ENCODE measurements at regions not wholly inside any gene's neighbourhood (a gene's known extent, or its start where the extent isn't known, plus 50 kb on each side); places are given as distances from the start of the nearest gene placed in this dataset.

DNA sequence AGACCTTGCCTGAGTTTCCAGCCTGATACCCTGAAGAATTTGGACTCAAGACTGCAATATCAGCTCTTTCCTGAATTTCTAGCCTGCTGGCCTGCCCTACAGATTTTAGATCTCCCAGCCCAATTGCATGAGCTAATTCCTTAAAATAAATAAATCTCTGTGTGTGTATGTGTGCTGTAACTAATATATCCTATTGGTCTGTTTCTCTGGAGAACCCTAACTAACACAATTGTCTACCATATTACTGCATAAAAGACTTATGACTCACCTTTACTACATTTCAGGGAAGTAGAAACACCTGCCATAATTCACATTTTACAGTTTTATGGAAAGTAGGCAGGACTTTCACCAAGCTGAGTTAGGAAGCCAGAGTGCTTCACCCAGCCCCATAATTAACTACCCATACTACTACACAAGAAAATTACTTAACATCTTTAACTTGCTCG is 90.7 kb upstream of the BEND6 start:
- DNase-seq (ENCODE audit: low read depth), result peak; percentile 70

DNA sequence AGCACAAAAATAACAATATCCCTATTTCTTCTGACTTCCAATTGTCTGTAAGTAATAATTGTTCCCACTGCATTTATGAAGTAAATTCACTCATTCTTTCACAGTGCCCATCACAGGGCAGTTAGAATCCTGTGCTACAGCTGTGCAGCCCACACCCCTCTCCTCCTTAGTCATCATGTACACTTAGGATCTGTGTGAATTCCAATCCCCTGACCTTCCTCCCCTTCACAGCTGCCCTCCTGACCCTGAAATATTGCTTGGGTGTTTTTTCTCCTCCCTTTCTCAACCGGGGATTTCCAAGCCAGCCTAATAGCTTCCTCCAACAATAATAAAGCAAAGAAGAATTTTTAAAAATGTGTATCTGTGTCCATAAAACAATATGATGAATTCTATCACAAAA is 91.5 kb upstream of the BEND6 start:
- DNase-seq (ENCODE audit: low read depth), result peak; percentile 97

DNA sequence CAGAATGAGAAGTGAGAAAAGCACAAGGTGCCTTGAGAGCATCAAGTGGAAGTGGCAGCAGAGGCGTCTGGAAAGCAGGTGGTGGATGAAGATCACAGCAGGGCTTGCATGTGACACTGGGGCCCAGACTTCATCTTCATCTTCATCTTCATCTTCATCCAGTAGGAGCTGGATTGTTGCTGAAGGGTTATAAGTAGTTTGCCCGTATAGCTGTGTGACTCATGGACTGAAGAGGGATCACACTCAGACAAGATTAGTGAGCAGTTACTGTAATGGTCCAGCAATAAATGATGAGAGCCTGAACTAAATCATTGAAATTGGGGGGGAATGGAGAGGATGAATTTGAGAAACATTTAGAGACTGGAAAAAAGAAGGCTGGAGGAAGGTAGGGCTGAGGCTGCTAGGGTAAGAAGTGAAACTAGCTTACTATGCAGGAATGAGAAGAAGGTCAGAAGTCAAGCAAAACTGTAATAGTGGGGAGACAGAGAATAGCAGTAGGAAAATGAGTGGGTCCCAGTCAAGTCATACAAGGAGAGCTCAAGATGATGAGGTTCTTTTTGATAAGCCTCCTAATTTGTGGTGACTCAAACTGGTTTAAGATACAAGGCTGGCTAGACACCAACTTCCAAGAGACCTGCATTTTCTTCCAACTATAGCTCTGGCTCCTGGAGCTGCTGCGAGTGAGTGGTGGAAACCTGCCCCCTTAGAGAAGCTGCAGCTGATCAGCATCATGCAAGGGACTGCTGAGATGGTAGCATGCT is 92.3 kb upstream of the BEND6 start:
- peak; percentile 62 for DNase-seq (ENCODE audit: low read depth)

DNA sequence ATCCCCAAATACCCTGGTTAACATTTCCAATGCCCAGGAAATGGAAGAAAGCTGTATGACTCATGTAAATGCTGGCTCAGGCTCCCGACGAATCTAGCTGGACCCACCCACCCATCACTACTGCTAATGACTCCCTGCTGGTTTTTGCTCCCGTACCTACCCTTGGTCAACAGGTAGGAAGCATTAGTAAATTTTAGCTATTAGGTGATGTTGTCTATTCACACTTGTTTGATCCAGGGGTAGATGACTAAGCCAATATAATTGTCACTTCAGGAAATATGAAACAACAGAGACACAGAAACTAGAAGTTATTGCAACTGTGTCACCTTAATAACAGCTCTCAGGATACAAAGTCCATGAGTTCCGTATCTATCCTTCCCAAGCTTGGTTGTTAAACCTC is 94.4 kb upstream of the BEND6 start:
- DNase-seq (ENCODE audit: low read depth), result peak; percentile 58

DNA sequence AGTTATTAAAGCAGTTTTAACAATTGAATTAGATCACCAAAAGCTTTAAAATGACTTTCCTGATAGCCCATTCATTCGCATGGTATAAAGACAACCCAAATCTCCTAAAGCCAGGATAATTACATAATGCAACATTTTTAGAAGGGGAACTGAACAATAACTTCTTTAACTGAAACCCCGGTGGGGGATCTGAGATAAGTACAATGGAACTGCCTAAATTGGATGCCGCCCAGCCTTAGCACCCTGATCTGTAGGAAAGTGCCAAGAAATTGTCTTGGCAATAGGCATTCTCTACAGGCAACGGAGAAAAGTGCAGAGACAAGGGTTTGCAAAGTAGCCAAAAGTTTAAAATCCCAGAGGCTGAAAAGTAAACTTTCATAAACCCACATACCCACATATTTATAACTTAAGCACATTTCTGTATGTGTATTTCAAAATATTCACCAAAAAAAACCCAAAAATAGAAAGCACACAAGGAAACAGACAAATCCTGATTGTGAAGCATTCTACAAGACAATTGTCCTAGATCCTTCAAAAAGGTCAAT is 98.8 kb upstream of the BEND6 start:
- no peak for DNase-seq (ENCODE audit: low read depth)

DNA sequence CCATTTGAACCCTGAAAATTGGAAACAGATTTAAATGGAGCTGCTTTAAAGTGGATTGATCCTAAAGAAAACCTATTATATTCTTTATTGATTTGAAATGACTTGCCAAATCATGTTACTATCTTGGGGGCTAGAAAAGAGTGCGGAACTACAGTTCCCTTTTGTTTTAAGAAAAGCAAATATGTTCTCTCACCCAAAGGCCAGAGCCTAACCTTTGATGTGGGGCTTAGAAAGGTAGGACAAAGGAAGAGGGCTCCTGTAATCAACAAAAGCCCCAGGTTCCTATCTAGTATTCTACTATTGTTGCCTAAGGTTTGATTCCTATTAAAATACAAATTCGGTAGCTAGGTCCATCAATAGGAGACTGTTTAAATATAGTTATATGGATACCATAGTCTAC is 100.8 kb upstream of the BEND6 start:
- DNase-seq (ENCODE audit: low read depth), result no peak

DNA sequence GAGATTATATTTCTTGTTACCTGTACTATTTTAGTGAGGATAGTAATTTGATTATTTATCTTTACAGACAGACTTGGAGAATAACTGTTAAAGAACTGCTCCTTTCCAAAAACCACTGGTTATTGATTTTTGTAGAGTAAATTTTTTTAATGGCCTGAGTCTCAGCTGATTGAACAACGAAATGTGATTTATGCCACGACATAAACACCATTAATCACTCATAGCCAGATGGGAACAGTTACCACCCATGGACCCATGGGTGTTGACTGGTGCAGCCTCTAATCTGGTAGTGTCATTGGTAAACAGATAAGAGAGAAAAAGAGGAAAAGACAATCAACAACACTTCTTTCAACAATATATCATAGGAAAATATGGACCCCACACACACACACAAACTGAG is 101.4 kb upstream of the BEND6 start:
- DNase-seq (ENCODE audit: low read depth), result no peak

DNA sequence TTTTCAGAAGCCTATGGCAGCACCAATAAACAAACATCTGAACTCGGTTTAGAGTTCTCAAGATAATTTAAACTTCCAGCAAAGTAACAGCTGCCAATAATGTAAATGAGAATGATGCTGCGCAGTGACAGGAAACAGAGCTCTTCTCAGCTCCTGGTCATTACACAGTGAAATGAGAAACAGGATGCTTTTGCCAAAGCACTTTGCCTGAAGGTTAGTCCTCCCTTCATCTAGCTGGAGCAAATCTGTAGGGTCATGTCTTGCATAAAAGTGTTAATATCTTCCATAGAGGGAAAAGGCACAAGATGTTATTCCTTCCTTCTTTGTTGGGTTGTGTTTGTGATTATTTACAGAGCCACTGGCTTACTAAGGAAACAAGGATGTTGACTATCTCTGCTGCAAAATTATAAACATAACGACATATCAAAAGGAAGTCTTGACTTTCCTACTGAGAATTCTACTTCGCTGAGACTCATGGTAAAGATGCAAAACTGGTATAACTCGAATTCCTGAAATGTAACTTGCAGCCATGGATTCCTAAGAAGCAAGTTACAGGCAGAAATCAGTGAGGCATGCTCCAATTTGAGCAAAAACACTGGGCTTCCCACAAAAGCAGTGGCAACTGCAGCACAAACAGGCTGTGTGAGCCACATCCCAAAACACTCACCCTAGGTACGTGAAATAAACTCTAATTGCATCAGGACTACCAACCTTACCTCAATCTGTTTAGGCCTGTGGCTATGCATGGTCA is 102.5 kb upstream of the BEND6 start:
- DNase-seq (ENCODE audit: low read depth), result no peak

DNA sequence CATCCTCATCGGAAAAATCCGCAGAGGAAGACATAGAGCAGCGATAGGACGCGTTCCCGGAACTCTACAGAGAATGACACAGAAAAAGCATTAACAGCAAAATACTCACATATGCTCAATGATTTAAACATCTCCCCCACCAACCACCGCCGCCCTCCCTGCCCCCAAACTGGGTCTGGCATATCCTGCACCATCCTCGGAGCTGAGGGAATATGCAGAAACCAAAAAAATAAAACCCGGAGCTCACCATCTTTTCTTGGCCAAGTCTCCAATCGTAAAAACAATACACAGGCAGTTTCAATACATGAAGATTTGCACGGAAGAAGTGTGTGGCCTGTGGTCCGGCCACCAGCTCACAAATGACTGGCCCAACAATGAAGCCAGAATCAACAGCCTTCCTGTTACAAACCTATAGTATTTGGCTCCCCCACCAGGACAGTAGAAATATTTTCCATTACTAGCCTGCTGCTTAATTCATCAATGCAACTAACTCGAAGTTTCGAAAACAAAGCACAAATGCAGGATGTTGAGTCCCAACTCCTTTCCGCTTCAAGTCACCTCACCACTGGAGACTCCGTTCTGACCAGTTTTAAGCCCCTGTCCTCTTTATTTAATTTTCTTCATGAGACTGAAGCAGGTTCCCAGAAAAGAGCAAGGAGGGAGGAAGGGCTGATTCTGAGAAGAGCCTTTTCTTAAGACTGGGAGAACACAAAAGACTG is 103.2 kb upstream of the BEND6 start:
- DNase-seq (ENCODE audit: low read depth), result peak; percentile 89

DNA sequence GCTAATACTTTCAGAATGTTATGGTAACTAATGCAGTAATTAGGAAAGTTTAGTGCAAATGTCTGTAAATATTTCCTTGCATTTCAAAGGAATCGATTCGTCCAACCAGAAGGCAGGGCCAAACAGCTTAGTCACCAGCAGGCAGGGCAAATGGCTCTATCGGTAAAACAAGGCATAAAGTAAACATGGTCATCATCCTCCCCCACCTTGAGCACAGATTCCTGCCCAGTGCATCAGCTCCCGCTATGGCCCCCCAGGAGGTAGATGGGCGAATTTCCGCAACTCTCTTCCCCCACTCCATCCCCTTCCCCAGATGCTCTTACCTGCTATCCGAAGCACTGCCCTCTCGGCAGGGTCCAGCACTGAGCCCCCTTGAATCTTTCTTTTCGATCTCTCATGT is 103.8 kb upstream of the BEND6 start:
- DNase-seq (ENCODE audit: low read depth), result no peak

DNA sequence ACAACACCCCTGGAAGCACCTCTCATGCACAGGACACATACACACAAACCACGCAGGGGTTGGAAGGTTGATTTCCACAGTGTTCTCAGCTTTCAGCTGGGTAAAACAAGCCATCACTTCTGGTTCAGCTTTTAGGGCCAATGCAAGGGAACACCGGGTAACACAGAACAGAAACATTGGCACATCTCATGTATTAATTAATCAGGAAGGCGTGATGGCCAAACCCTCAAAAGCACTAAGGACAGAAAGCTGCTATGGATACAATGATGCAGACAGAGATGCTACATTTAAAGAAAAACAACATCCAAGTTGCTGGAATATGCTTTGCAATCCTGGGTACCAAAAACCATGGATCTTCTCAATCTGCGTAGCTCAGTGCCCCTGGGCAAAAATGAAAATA is 104.3 kb upstream of the BEND6 start:
- no peak for DNase-seq (ENCODE audit: low read depth)

DNA sequence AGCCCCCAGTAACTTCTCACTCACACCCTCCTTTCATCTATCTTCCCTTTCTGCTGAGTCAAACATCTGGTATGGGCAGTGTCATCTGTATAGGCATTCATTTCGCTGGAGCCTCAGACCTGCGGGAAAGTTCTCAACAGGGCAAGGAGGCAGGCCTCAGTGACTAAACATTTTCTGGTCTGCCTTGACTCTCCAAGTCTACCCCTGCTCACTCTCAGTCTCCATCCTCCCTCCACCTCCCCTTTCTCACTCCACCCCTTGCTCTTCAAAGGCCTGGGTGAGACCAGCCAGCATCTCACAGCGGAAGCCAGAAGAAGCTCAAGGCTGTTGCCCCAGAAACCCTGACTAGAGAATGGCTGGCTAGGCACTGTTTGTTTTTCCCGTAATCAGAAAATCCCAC is 105.0 kb upstream of the BEND6 start:
- peak; percentile 69 for DNase-seq (ENCODE audit: low read depth)

DNA sequence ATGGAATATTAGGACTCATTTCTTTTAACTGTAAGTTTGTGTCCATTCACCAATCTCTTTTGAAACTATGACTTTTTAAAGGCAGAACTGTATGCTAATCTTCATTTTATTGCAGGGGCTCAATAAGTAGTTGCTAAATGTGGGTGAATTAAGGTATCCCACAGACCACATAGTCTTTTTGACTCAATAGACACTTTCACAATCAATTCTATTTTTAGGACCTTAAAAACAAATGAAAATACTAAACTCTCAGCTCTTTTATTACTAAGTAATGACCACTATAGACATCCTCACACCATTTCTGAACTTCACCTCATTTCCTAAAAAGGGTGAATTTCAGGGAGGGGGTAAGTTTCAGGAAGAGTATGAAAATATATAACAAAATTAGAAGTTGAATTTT is 106.8 kb upstream of the BEND6 start:
- no peak for DNase-seq (ENCODE audit: low read depth)

DNA sequence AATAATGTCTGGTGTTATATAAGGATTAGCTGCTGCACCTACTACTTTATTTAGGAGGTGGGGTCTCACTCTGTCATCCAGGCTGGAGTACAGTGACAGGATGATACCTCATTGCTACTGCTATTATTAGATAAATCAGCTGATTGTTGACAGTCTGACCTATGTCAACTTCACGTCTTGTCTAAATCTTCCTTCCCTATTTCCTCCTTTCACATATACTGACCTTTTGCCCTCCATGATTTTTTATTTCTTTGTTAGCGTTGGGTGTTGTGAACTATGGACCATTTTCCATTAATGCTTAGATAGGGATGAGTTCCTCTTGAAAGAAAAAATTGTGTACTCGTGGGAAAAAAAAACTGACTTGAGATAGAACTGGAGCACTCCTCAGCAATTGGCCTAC is 109.9 kb upstream of the BEND6 start:
- no peak for DNase-seq (ENCODE audit: low read depth)

DNA sequence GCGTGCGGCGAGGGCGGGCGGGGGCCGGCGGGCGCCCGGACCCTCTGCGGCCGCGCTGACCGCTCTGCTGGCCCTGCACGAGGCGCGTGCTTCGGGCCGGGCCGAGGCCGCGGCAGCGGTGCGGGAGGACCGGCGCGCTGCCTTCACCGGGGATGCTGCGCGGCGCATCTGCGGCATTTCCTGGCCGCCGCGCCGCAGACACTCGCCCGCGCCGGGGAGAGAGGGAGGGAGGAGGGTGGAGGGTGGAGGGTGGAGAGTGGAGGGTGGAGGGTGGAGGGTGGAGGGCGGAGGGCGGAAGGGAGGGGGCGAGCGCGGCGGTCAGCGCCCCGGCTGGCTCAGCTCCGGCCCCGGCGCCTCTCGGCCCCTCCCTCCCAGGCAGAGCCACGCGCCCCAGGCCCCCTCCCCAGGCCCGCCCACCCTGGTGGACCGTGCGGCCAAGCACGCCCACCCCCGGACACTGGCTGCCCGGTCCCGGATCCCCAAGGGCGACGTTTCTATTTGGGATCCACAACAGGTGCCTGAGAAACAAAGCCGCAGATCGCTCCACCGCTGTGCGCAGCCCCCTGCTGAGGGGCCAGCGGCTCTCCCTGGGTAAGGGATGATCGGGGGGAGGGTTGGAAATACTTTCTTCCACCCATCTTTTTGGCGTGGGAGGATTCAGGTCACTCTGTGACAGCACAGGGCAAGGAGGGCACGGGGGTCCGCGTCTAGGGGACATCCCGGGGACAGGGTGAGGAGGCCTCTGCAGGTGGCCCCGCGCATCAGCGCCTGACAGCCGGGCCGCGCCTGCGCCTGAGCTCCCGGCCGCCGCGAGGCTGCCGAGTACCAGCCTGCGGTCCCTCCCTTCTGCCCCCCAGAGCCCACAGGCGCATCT is 111.2 kb upstream of the BEND6 start:
- DNase-seq (ENCODE audit: low read depth), result peak; percentile 82

DNA sequence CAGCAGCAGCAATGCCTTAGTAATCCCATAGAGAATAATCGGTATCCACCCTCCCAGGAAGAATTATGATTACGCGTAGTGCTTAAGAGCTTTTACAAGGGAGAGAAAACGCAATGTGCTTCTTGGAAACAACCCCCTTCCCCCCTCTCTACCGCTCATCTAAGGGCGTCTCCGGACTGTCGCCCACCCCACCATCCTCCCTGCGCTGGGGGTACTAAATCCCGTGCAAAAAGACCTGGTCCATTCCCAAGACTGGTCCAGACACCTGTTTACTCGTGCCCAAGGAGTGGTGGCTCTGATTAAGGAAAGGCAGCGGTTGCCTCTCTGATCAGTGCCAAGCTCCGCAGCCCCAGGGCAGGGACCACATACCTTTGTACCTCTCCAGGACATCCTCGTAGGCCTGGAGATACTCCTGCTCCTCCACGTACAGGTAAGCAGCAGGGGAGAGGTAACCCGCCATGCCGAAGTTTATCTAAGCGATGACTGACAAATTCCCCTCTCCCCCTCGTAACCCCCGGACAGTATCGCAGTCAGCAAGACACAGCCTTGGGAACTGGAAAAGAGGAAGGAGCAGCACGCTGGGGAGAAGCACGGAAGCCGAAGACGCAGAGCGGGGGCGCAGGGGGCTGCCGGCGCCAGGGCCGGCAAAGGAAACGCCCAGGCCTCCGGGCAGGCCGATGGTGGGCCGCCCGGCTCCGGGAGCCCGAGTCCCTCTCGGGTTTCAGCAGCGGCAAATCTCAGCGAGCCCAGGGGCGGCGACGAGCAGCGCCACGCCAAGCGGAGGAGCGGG is 112.0 kb upstream of the BEND6 start:
- peak; percentile 64 for DNase-seq (ENCODE audit: low read depth)

DNA sequence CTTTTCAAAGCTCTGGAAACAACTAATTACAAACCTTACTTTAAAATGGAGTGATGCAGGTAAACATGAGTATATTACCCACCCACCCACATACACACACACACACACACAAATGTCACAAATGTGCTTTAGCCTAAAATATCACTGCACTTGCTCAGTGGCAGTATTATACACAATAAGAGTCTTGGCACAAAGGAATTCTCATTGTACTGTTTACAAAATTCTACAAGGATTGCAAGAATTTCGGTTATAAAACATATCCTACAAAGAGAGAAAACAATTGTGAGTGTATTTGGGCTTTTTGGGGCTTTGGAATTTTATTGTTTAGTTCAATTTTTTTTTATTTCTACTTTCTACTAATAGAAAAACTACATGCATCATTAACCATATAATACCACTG is 113.2 kb upstream of the BEND6 start:
- no peak for DNase-seq (ENCODE audit: low read depth)

DNA sequence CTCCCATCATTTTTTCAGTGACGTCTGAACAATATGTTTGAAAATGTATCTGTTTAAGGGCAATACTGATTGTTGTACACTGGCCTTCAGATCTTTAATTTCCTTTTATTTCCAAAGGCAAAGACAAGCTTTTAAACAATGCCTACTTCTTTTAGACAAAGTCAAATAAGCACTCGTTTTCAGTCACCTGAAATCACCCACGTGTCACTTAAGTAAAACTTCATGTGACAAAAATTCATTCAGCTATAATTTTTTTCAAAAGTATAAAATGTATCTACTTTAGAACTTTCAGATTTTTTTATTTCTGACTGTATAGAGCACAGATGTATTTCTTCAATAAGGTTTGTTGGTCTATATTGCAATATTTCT is 113.5 kb upstream of the BEND6 start:
- DNase-seq (ENCODE audit: low read depth), result no peak

DNA sequence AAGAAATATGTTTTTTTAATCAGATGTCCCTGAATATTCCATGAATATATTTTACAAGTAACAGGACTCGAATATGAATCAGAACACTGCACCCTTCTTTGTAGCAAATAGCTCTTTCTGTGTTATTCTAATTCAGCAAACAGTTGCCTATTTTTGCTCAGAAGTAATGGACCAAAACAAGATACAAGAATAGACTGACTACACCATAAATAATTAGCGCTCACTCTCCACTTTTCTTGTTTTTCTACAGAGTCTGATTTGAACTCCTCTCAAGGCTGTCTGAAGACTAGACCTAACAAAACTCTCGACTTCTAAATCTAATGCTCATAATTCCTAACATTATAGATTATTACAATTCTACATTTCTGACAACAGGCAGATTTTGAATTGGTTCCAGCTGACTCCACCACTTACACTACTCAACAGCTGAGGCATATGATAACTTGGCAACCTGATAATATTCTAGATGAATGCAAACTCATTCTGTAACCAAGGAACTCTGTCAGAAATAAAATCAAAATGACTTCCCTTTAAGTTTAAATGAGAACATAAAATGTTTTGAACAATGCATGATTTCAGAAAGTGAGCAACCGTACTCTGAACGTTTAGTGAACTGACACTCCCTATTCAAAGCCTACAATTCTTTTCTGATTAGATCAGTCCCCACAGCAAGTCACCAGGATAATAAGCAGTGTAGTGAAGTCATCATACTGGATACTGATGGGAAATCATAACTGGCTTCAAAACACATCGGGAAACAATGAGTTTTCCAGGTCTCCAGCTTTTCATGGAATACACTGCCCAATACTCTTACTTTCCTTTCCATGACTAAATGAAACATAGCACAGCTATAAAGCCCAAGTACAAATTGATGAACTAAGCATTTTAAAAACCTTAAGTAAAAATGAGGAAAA is 114.2 kb upstream of the BEND6 start:
- DNase-seq (ENCODE audit: low read depth), result peak; percentile 86

Data from LHCN-M2 (cell line).